HCT116 (cell line): ENCODE measurements at regions not wholly inside any gene's neighbourhood (a gene's known extent, or its start where the extent isn't known, plus 50 kb on each side); places are given as distances from the start of the nearest gene placed in this dataset.

ENCODE experiments used
- ATAC-seq: fragments of 200-7000 bp; cut with Tn5 transposase; 2 replicates; pipeline ENCODE4 v1.9.1; 2020; ENCODE audit warnings: mild to moderate bottlenecking, moderate library complexity
- BruUV-seq: library from RNA; stranded (reverse); fragments of 400-500 nt; replicated peaks from 2 replicates; lab custom pipeline; 2021; lab: Mats Ljungman, UMichigan
- CTCF ChIA-PET: fragments of 300-600 bp; sonication (Branson Sonifier 250); formaldehyde crosslinking; loops from one replicate; lab custom pipeline; 2021; ENCODE audit warnings: antibody characterized with exemption; lab: Charles Lee
- POLR2A ChIA-PET: fragments of 300-600, 350-600 bp; sonication (Branson Sonifier 250); formaldehyde crosslinking; loops from one replicate; lab custom pipeline; 2021; ENCODE audit warnings: antibody characterized with exemption; lab: Charles Lee
- RAD21 ChIA-PET, 2 experiments: fragments of 300-600 bp; sonication (Branson Sonifier 250); formaldehyde crosslinking; loops; one replicate each; lab custom pipeline; 2023; ENCODE audit warnings: low total read pairs in 2 of 2; ENCODE audit not compliant: uncharacterized antibody in 2 of 2, unreplicated experiment in 2 of 2, low non-redundant PET in 1 of 2; lab: Charles Lee
- DNase-seq: peaks from one replicate; pipeline ENCODE4 v3.0.0-alpha.2; 2010; ENCODE audit warnings: low read depth, low spot score
- H2AFZ ChIP-seq: fragments of 200-600 bp; shearing (Covaris generic), sonication (generic); 2 replicates; pipeline ENCODE4 v1.6.1; 2017; ENCODE audit warnings: low read depth, mixed run types, mixed read lengths, antibody characterized with exemption, low read length; ENCODE audit not compliant: poor library complexity, severe bottlenecking
- H3K27ac ChIP-seq: 2 replicates; pipeline ENCODE4 v1.5.1; 2012; ENCODE audit warnings: low read depth, low read length
- H3K27me3 ChIP-seq: fragments of 200-600 bp; sonication (generic); 2 replicates; pipeline ENCODE4 v1.6.1; 2016; ENCODE audit warnings: mixed run types, low read length, mixed read lengths; ENCODE audit not compliant: insufficient read depth
- H3K36me3 ChIP-seq, 2 experiments: fragments of 200-500 bp in 1 of 2; fragments of 200-600 bp in 1 of 2; sonication (Bioruptor generic) in 1 of 2; sonication (generic) in 1 of 2; 2 replicates each; pipeline versions ENCODE4 v1.5.1 to v1.6.1; 2014 to 2016; ENCODE audit warnings: low read length in 2 of 2, inconsistent platforms in 1 of 2, mixed read lengths in 1 of 2, mixed run types in 1 of 2; ENCODE audit not compliant: insufficient read depth in 2 of 2, control insufficient read depth in 1 of 2
- H3K4me1 ChIP-seq, 2 experiments: fragments of 200-600 bp in 1 of 2; sonication (generic) in 1 of 2; 2 replicates each; pipeline versions ENCODE4 v1.5.1 to v1.6.1; 2012 to 2017; ENCODE audit warnings: low read length in 2 of 2, inconsistent platforms in 1 of 2, mild to moderate bottlenecking in 1 of 2, mixed read lengths in 1 of 2, mixed run types in 1 of 2, moderate library complexity in 1 of 2; ENCODE audit not compliant: insufficient read depth in 2 of 2, control insufficient read depth in 1 of 2
- H3K4me2 ChIP-seq: fragments of 200-600 bp; sonication (generic); 2 replicates; pipeline ENCODE4 v1.6.1; 2017; ENCODE audit warnings: mixed run types, low read length, mixed read lengths
- H3K4me3 ChIP-seq, 2 experiments: fragments of 200-600 bp in 1 of 2; sonication (generic) in 1 of 2; replicated peaks in 1 of 2; 2 replicates each; pipeline ENCODE4 v1.5.1; 2011 to 2016; ENCODE audit warnings: low read length in 2 of 2, control low read depth in 1 of 2, low read depth in 1 of 2, mild to moderate bottlenecking in 1 of 2, mixed read lengths in 1 of 2, mixed run types in 1 of 2
- H3K79me2 ChIP-seq: fragments of 200-600 bp; sonication (generic); 2 replicates; pipeline ENCODE4 v1.6.1; 2017; ENCODE audit warnings: mild to moderate bottlenecking, mixed run types, low read length, moderate library complexity, mixed read lengths; ENCODE audit not compliant: insufficient read depth
- H3K9ac ChIP-seq: fragments of 200-600 bp; sonication (generic); 2 replicates; pipeline ENCODE4 v1.6.1; 2016; ENCODE audit warnings: low read length, mixed read lengths
- H3K9me2 ChIP-seq: fragments of 200-600 bp; sonication (generic), shearing (Covaris generic); 2 replicates; pipeline ENCODE4 v1.6.1; 2017; ENCODE audit warnings: mixed run types, mild to moderate bottlenecking, moderate library complexity; ENCODE audit not compliant: insufficient read depth
- H3K9me3 ChIP-seq, 2 experiments: fragments of 200-500 bp in 1 of 2; fragments of 200-600 bp in 1 of 2; sonication (Bioruptor generic) in 1 of 2; sonication (generic) in 1 of 2; 2 replicates each; pipeline ENCODE4 v1.6.1; 2014 to 2017; ENCODE audit warnings: low read length in 2 of 2, mixed read lengths in 2 of 2, inconsistent platforms in 1 of 2, low read depth in 1 of 2, mild to moderate bottlenecking in 1 of 2, mixed run types in 1 of 2, moderate library complexity in 1 of 2; ENCODE audit not compliant: control insufficient read depth in 1 of 2, insufficient read depth in 1 of 2
- H4K20me1 ChIP-seq: fragments of 200-600 bp; sonication (generic), shearing (Covaris generic); 2 replicates; pipeline ENCODE4 v1.6.1; 2017; ENCODE audit warnings: mixed run types, mild to moderate bottlenecking, moderate library complexity; ENCODE audit not compliant: insufficient read depth
- CBX3 ChIP-seq: IDR thresholded peaks from 2 replicates; pipeline ENCODE4 v1.6.1; 2012; ENCODE audit warnings: low read depth
- CEBPB ChIP-seq: IDR thresholded peaks from 2 replicates; pipeline ENCODE4 v1.6.1; 2012; ENCODE audit warnings: low read depth
- EGR1 ChIP-seq: IDR thresholded peaks from 2 replicates; pipeline ENCODE4 v1.6.1; 2012; ENCODE audit warnings: low read depth
- ELF1 ChIP-seq: IDR thresholded peaks from 2 replicates; pipeline ENCODE4 v1.6.1; 2012; ENCODE audit warnings: low read depth, borderline replicate concordance
- EZH2 ChIP-seq: fragments of 200-600 bp; sonication (generic); IDR thresholded peaks from 2 replicates; pipeline ENCODE4 v1.6.1; 2017; ENCODE audit warnings: antibody characterized with exemption, mixed run types
- EZH2phosphoT487 ChIP-seq: fragments of 200-600 bp; IDR thresholded peaks from 2 replicates; pipeline ENCODE4 v1.6.1; 2018; ENCODE audit warnings: antibody characterized with exemption, borderline replicate concordance
- JUND ChIP-seq: IDR thresholded peaks from 2 replicates; pipeline ENCODE4 v1.6.1; 2012
- POLR2A ChIP-seq: IDR thresholded peaks from 2 replicates; pipeline ENCODE4 v1.7.0; 2011; ENCODE audit warnings: borderline replicate concordance; ENCODE audit not compliant: insufficient read depth, insufficient read length; ENCODE audit errors: extremely low read depth
- POLR2AphosphoS5 ChIP-seq: IDR thresholded peaks from 2 replicates; pipeline ENCODE4 v1.6.1; 2011; ENCODE audit warnings: mild to moderate bottlenecking, low read depth, low read length, moderate library complexity
- RAD21 ChIP-seq: IDR thresholded peaks from 2 replicates; pipeline ENCODE4 v1.6.1; 2012; ENCODE audit warnings: low read depth, mild to moderate bottlenecking
- SIN3A ChIP-seq: IDR thresholded peaks from 2 replicates; pipeline ENCODE4 v1.6.1; 2012; ENCODE audit warnings: low read depth
- SP1 ChIP-seq: IDR thresholded peaks from 2 replicates; pipeline ENCODE4 v1.6.1; 2012; ENCODE audit warnings: low read depth
- SRF ChIP-seq: IDR thresholded peaks from 2 replicates; pipeline ENCODE4 v1.6.1; 2012; ENCODE audit warnings: low read depth
- TCF7L2 ChIP-seq: IDR thresholded peaks from 2 replicates; pipeline ENCODE4 v1.7.0; 2011; ENCODE audit warnings: borderline replicate concordance, inconsistent platforms; ENCODE audit not compliant: insufficient read depth, insufficient read length; ENCODE audit errors: extremely low read depth
- YY1 ChIP-seq: IDR thresholded peaks from 2 replicates; pipeline ENCODE4 v1.6.1; 2011; ENCODE audit warnings: low read length, low read depth, moderate library complexity, mild to moderate bottlenecking; ENCODE audit not compliant: insufficient replicate concordance; ENCODE audit errors: extremely low read depth
- ZFX ChIP-seq: fragments of 450-650 bp; IDR thresholded peaks from 2 replicates; pipeline ENCODE4 v1.6.1; 2017
- ZNF274 ChIP-seq: fragments of 200-500 bp; sonication (Bioruptor generic); IDR thresholded peaks from 2 replicates; pipeline ENCODE4 v1.6.1; 2014; ENCODE audit warnings: mild to moderate bottlenecking, low read depth, low read length, inconsistent platforms
- intact Hi-C: fragments of 100-400 bp; cut with micrococcal nuclease; formaldehyde crosslinking; loops from 2 replicates; pipeline ENCODE4 v1.10.0; 2022
- TF ChIP-seq, protein P1 (sequence below): IDR thresholded peaks from 2 replicates; pipeline ENCODE4 v1.6.1; 2012; ENCODE audit warnings: low read depth
- TF ChIP-seq, protein P2 (sequence below): IDR thresholded peaks from 2 replicates; pipeline ENCODE4 v1.6.1; 2012
- TF ChIP-seq, protein P3 (sequence below): IDR thresholded peaks from 2 replicates; pipeline ENCODE4 v1.6.1; 2012

- RAD21 ChIA-PET = no interaction called here
- DNase-seq (no peak), ATAC-seq (no peak)
- no peak overlapping the region for H3K4me2 ChIP-seq
- no peak overlapping the region for H3K9ac ChIP-seq
- no peaks in the 10 kb centered on the region for H3K27me3 ChIP-seq
- H3K9me3 ChIP-seq = peaks cover 0 to 15% of the 10 kb centered on the region in 2 experiments; a peak in 2 of 4 replicates
- TF ChIP-seq, protein P1, sequence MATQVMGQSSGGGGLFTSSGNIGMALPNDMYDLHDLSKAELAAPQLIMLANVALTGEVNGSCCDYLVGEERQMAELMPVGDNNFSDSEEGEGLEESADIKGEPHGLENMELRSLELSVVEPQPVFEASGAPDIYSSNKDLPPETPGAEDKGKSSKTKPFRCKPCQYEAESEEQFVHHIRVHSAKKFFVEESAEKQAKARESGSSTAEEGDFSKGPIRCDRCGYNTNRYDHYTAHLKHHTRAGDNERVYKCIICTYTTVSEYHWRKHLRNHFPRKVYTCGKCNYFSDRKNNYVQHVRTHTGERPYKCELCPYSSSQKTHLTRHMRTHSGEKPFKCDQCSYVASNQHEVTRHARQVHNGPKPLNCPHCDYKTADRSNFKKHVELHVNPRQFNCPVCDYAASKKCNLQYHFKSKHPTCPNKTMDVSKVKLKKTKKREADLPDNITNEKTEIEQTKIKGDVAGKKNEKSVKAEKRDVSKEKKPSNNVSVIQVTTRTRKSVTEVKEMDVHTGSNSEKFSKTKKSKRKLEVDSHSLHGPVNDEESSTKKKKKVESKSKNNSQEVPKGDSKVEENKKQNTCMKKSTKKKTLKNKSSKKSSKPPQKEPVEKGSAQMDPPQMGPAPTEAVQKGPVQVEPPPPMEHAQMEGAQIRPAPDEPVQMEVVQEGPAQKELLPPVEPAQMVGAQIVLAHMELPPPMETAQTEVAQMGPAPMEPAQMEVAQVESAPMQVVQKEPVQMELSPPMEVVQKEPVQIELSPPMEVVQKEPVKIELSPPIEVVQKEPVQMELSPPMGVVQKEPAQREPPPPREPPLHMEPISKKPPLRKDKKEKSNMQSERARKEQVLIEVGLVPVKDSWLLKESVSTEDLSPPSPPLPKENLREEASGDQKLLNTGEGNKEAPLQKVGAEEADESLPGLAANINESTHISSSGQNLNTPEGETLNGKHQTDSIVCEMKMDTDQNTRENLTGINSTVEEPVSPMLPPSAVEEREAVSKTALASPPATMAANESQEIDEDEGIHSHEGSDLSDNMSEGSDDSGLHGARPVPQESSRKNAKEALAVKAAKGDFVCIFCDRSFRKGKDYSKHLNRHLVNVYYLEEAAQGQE = no peak
- TF ChIP-seq ELF1 = no peak
- TF ChIP-seq JUND = no peak
- no peak for TF ChIP-seq SP1
- no peak for TF ChIP-seq EZH2phosphoT487
- TF ChIP-seq, protein P2, sequence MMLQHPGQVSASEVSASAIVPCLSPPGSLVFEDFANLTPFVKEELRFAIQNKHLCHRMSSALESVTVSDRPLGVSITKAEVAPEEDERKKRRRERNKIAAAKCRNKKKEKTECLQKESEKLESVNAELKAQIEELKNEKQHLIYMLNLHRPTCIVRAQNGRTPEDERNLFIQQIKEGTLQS = no peak
- no peak for TF ChIP-seq EZH2
- TF ChIP-seq, protein P3, sequence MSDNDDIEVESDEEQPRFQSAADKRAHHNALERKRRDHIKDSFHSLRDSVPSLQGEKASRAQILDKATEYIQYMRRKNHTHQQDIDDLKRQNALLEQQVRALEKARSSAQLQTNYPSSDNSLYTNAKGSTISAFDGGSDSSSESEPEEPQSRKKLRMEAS = no peak
- TF ChIP-seq YY1 = no peak
- TF ChIP-seq CBX3 = no peak
- TF ChIP-seq EGR1 = no peak
- no peak for TF ChIP-seq ZNF274
- no peak for TF ChIP-seq POLR2AphosphoS5
- TF ChIP-seq TCF7L2 = no peak
- TF ChIP-seq CEBPB = no peak
- no peak for TF ChIP-seq RAD21
- TF ChIP-seq ZFX = no peak
- TF ChIP-seq SIN3A = no peak
- no peak for TF ChIP-seq SRF
- TF ChIP-seq POLR2A = no peak
- no peaks in the 10 kb centered on the region for H3K4me1 ChIP-seq
- intact Hi-C loops = no loop called here
- H3K27ac ChIP-seq = no peak overlapping the region
- H4K20me1 ChIP-seq = no peaks in the 10 kb centered on the region
- POLR2A ChIA-PET = no interaction called here
- no peak overlapping the region for H3K4me3 ChIP-seq
- H2AFZ ChIP-seq = no peak overlapping the region
- no peaks in the 10 kb centered on the region for H3K79me2 ChIP-seq
- H3K9me2 ChIP-seq = no peaks in the 10 kb centered on the region
- CTCF ChIA-PET = no interaction called here
- H3K36me3 ChIP-seq = no peaks in the 10 kb centered on the region
- BruUV-seq = no TSS peak
Measured at GRCh38 chr3:89586256-89586655, 478.8 kb downstream of the EPHA3 start.
